ENCODE measurements at regions not wholly inside any gene's neighbourhood (a gene's known extent, or its start where the extent isn't known, plus 50 kb on each side); places are given as distances from the start of the nearest gene placed in this dataset.

GRCh38 chr5:104456122-104456521 is 893.5 kb upstream of the NUDT12 start:
- 0 out of 2 replicates have a peak, but pooled peaks have one; percentile 6 for TF ChIP-seq TEAD4 (IDR thresholded peaks at IDR 0.05)
- TF ChIP-seq EP300 (IDR thresholded peaks at IDR 0.05; ENCODE audit: borderline replicate concordance): peak; percentile 34; the same call in 1 of the 2 replicates
- TF ChIP-seq ZBTB7A (IDR thresholded peaks at IDR 0.05; ENCODE audit: low read depth): no peak
- peak; percentile 23; the same call in 1 of the 2 replicates for TF ChIP-seq TCF12 (IDR thresholded peaks at IDR 0.05; ENCODE audit: low read depth)
- TF ChIP-seq NFIC (IDR thresholded peaks at IDR 0.05): peak; percentile 63

GRCh38 chr5:104452550-104452949 is 890.0 kb upstream of the NUDT12 start:
- TF ChIP-seq EP300 (IDR thresholded peaks at IDR 0.05; ENCODE audit: borderline replicate concordance): no peak
- no peak for TF ChIP-seq RAD21 (IDR thresholded peaks at IDR 0.05; ENCODE audit: low read depth)
- no peak for TF ChIP-seq FOXM1 (IDR thresholded peaks at IDR 0.05; ENCODE audit: borderline replicate concordance, low read depth)
- TF ChIP-seq NFIC (IDR thresholded peaks at IDR 0.05): no peak
- no peak for TF ChIP-seq MAX (IDR thresholded peaks at IDR 0.05)
- TF ChIP-seq USF1 (IDR thresholded peaks at IDR 0.05): no peak
- TF ChIP-seq CREB1 (IDR thresholded peaks at IDR 0.05; ENCODE audit: low read depth): no peak

DNA sequence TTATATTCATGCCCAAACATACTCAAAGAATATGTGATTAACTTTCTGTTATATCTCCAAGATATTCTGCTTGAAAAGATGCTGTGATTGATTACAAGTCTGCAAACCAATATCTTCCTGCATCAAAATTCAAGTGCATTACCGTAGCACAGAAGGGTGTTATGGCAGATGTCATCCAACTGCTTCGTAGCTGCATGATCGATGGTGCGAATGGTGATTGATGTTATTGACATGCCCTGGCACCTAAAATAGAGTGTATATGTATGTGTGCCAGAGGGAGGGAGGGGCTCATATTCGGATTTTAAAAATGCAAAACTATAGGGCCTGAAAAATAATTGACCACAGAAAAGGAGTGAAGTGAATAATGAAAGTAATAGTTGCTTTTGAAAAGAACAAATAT is 882.1 kb upstream of the NUDT12 start:
- TF ChIP-seq CEBPB (IDR thresholded peaks at IDR 0.05) (no peak), ZBTB7A (IDR thresholded peaks at IDR 0.05; ENCODE audit: low read depth) (no peak), EP300 (IDR thresholded peaks at IDR 0.05; ENCODE audit: borderline replicate concordance) (no peak), REST (IDR thresholded peaks at IDR 0.05; ENCODE audit: low read depth) (no peak), TAF1 (IDR thresholded peaks at IDR 0.05; ENCODE audit: low read depth) (no peak), MAX (IDR thresholded peaks at IDR 0.05) (no peak), EGR1 (IDR thresholded peaks at IDR 0.05) (no peak), TCF12 (IDR thresholded peaks at IDR 0.05; ENCODE audit: low read depth) (no peak), RAD21 (IDR thresholded peaks at IDR 0.05; ENCODE audit: low read depth) (no peak), USF1 (IDR thresholded peaks at IDR 0.05) (no peak), CREB1 (IDR thresholded peaks at IDR 0.05; ENCODE audit: low read depth) (no peak), TEAD4 (IDR thresholded peaks at IDR 0.05) (no peak), FOXM1 (IDR thresholded peaks at IDR 0.05; ENCODE audit: borderline replicate concordance, low read depth) (no peak), NFIC (IDR thresholded peaks at IDR 0.05) (no peak), YY1 (IDR thresholded peaks at IDR 0.05; ENCODE audit: low read depth) (no peak)

DNA sequence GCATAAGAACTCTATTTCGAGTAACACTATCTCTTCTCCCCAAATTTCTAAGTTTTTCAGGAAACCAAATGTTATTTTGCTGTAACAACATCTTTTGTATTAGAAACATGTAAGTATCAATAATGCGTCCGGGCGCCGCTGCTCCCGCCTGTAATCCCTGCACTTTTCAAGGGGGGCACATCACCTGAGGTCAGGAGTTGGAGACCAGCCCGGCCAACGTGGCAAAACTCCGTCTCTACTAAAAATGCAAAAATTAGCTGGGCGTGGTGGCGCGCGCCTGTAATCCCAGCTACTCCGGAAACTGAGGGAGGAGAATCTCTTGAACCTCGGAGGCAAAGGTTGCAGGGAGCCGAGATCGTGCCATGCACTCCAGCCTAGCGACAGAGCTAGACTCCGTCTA is 881.1 kb upstream of the NUDT12 start:
- no peak for TF ChIP-seq CREB1 (IDR thresholded peaks at IDR 0.05; ENCODE audit: low read depth)
- TF ChIP-seq ZBTB7A (IDR thresholded peaks at IDR 0.05; ENCODE audit: low read depth): no peak
- TF ChIP-seq EP300 (IDR thresholded peaks at IDR 0.05; ENCODE audit: borderline replicate concordance): no peak
- TF ChIP-seq REST (IDR thresholded peaks at IDR 0.05; ENCODE audit: low read depth): no peak
- TF ChIP-seq CEBPB (IDR thresholded peaks at IDR 0.05): no peak
- TF ChIP-seq YY1 (IDR thresholded peaks at IDR 0.05; ENCODE audit: low read depth): no peak
- TF ChIP-seq RAD21 (IDR thresholded peaks at IDR 0.05; ENCODE audit: low read depth): no peak
- TF ChIP-seq EGR1 (IDR thresholded peaks at IDR 0.05): no peak
- TF ChIP-seq TAF1 (IDR thresholded peaks at IDR 0.05; ENCODE audit: low read depth): no peak
- TF ChIP-seq NFIC (IDR thresholded peaks at IDR 0.05): no peak

- no peak for TF ChIP-seq NFIC (IDR thresholded peaks at IDR 0.05)
- no peak for TF ChIP-seq YY1 (IDR thresholded peaks at IDR 0.05; ENCODE audit: low read depth)
- no peak for TF ChIP-seq ZBTB7A (IDR thresholded peaks at IDR 0.05; ENCODE audit: low read depth)
- no peak for TF ChIP-seq MAX (IDR thresholded peaks at IDR 0.05)
- TF ChIP-seq EGR1 (IDR thresholded peaks at IDR 0.05): no peak
- no peak for TF ChIP-seq TEAD4 (IDR thresholded peaks at IDR 0.05)
- no peak for TF ChIP-seq CEBPB (IDR thresholded peaks at IDR 0.05)
- no peak for TF ChIP-seq USF1 (IDR thresholded peaks at IDR 0.05)
- TF ChIP-seq REST (IDR thresholded peaks at IDR 0.05; ENCODE audit: low read depth): no peak
- TF ChIP-seq TCF12 (IDR thresholded peaks at IDR 0.05; ENCODE audit: low read depth): no peak
- TF ChIP-seq FOXM1 (IDR thresholded peaks at IDR 0.05; ENCODE audit: borderline replicate concordance, low read depth): no peak
- TF ChIP-seq TAF1 (IDR thresholded peaks at IDR 0.05; ENCODE audit: low read depth): no peak
Observed at GRCh38 chr5:104431981-104432380, 869.4 kb upstream of the NUDT12 start.
